MCF 10A (cell line): ENCODE measurements at regions not wholly inside any gene's neighbourhood (a gene's known extent, or its start where the extent isn't known, plus 50 kb on each side); places are given as distances from the start of the nearest gene placed in this dataset.
"Not testable (repeated sequence)": the region's sequence is repeated elsewhere in the genome, so short reads cannot be mapped to it uniquely, and the experiment has no call there.

Experiments
- BruUV-seq: library from RNA; stranded (reverse); fragments of 400-500 nt; replicated peaks from 2 replicates; lab custom pipeline; 2021; lab: Mats Ljungman, UMichigan
- CTCF ChIA-PET: fragments of 300-600 bp; sonication (Branson Sonifier 250); formaldehyde crosslinking; extraction: SDS; loops from one replicate; lab custom pipeline; 2021; ENCODE audit warnings: antibody characterized with exemption, inconsistent platforms; lab: Yijun Ruan, JAX
- POLR2A ChIA-PET: fragments of 300-600, 350-650 bp; sonication (Branson Sonifier 250); formaldehyde crosslinking; extraction: SDS; loops from one replicate; lab custom pipeline; 2020; ENCODE audit warnings: antibody characterized with exemption, inconsistent platforms; lab: Yijun Ruan, JAX
- DNase-seq: peaks from one replicate; pipeline ENCODE4 v3.0.0-alpha.2; 2018; ENCODE audit not compliant: unreplicated experiment
- H3K27ac Mint-ChIP-seq: one replicate; pipeline ENCODE4 v1.8.0; 2022; ENCODE audit warnings: mild to moderate bottlenecking, low read depth, mixed read lengths; ENCODE audit not compliant: unreplicated experiment
- H3K27me3 Mint-ChIP-seq: one replicate; pipeline ENCODE4 v1.8.0; 2022; ENCODE audit warnings: mixed read lengths; ENCODE audit not compliant: insufficient read depth, unreplicated experiment
- H3K36me3 Mint-ChIP-seq: one replicate; pipeline ENCODE4 v1.8.0; 2022; ENCODE audit warnings: mild to moderate bottlenecking, moderate library complexity, mixed read lengths; ENCODE audit not compliant: insufficient read depth, unreplicated experiment
- H3K4me1 Mint-ChIP-seq: one replicate; pipeline ENCODE4 v1.8.0; 2022; ENCODE audit warnings: mixed read lengths; ENCODE audit not compliant: insufficient read depth, unreplicated experiment
- H3K4me3 Mint-ChIP-seq: one replicate; pipeline ENCODE4 v1.8.0; 2022; ENCODE audit warnings: mild to moderate bottlenecking, moderate library complexity, mixed read lengths; ENCODE audit not compliant: unreplicated experiment
- H3K9me3 Mint-ChIP-seq: one replicate; pipeline ENCODE4 v1.8.0; 2022; ENCODE audit warnings: mixed read lengths; ENCODE audit not compliant: unreplicated experiment
- intact Hi-C: fragments of 100-400 bp; cut with micrococcal nuclease; formaldehyde crosslinking; loops from 2 replicates; pipeline ENCODE4 v1.14.1; 2022
- TF ChIP-seq, protein P1 (sequence below): fragments of 200-600 bp; IDR thresholded peaks from one replicate; pipeline ENCODE4 v1.8.0; 2022; ENCODE audit warnings: antibody characterized with exemption, mild to moderate bottlenecking; ENCODE audit not compliant: unreplicated experiment

- Mint-ChIP-seq H3K27ac (no peak overlapping the region), H3K36me3 (no peaks in the 10 kb centered on the region), H3K27me3 (no peaks in the 10 kb centered on the region), H3K4me1 (no peaks in the 10 kb centered on the region), H3K4me3 (no peak overlapping the region), H3K9me3 (peaks cover 45% of the 10 kb centered on the region)
- ChIA-PET CTCF (no interaction called here), POLR2A (no interaction called here)
- DNase-seq: no peak
- intact Hi-C loops: no loop called here
- TF ChIP-seq, protein P1, sequence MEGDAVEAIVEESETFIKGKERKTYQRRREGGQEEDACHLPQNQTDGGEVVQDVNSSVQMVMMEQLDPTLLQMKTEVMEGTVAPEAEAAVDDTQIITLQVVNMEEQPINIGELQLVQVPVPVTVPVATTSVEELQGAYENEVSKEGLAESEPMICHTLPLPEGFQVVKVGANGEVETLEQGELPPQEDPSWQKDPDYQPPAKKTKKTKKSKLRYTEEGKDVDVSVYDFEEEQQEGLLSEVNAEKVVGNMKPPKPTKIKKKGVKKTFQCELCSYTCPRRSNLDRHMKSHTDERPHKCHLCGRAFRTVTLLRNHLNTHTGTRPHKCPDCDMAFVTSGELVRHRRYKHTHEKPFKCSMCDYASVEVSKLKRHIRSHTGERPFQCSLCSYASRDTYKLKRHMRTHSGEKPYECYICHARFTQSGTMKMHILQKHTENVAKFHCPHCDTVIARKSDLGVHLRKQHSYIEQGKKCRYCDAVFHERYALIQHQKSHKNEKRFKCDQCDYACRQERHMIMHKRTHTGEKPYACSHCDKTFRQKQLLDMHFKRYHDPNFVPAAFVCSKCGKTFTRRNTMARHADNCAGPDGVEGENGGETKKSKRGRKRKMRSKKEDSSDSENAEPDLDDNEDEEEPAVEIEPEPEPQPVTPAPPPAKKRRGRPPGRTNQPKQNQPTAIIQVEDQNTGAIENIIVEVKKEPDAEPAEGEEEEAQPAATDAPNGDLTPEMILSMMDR: no peak
- no TSS peak for BruUV-seq
Observed at GRCh38 chr16:34743115-34743514, 1283.7 kb downstream of the TP53TG3F start.

- Mint-ChIP-seq H3K9me3 (peaks cover 80% of the 10 kb centered on the region), H3K4me1 (no peaks in the 10 kb centered on the region), H3K27ac (no peak overlapping the region), H3K4me3 (no peak overlapping the region), H3K27me3 (no peaks in the 10 kb centered on the region), H3K36me3 (peaks cover 6% of the 10 kb centered on the region)
- POLR2A ChIA-PET: no interaction called here
- no TSS peak for BruUV-seq
- TF ChIP-seq, protein P1: no peak
- DNase-seq: no peak
- CTCF ChIA-PET: no interaction called here
- intact Hi-C loops: no loop called here
Observed at GRCh38 chr16:34758835-34759234, 1299.4 kb downstream of the TP53TG3F start.

GRCh38 chr16:34791835-34792234 is 1332.4 kb downstream of the TP53TG3F start:
- intact Hi-C loops, H3K27me3 Mint-ChIP-seq, H3K4me3 Mint-ChIP-seq, H3K4me1 Mint-ChIP-seq, CTCF ChIA-PET, DNase-seq, BruUV-seq, POLR2A ChIA-PET, H3K36me3 Mint-ChIP-seq, H3K27ac Mint-ChIP-seq: not testable (repeated sequence)
- H3K9me3 Mint-ChIP-seq: peaks cover 30% of the 10 kb centered on the region

DNA sequence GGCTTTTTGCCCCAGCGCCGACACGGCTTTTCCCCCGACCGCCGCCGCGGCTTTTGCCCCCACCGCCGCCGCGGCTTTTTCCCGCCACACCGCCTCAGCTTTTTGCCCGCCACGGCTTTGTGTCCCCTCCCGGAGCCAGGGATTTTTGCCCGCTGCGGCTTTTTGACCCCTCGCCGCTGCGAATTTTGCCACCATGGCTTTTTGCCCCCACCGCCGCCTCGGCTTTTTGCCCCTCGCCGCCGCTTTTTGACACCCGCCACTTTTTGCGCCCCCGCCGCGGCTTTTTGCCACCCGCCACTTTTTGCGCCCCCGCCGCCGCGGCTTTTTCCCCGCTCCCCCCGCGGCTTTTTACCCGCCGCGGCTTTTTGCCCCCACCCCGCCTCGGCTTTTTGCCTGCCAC is 1342.5 kb downstream of the TP53TG3F start:
- no peak for DNase-seq
- TF ChIP-seq, protein P1: no peak
- no peaks in the 10 kb centered on the region for H3K4me1 Mint-ChIP-seq
- H3K27ac Mint-ChIP-seq: no peak overlapping the region
- H3K4me3 Mint-ChIP-seq: no peak overlapping the region
- no peaks in the 10 kb centered on the region for H3K27me3 Mint-ChIP-seq
- CTCF ChIA-PET: no interaction called here
- no peaks in the 10 kb centered on the region for H3K9me3 Mint-ChIP-seq
- intact Hi-C loops: no loop called here
- BruUV-seq: no TSS peak
- POLR2A ChIA-PET: no interaction called here
- no peaks in the 10 kb centered on the region for H3K36me3 Mint-ChIP-seq

DNA sequence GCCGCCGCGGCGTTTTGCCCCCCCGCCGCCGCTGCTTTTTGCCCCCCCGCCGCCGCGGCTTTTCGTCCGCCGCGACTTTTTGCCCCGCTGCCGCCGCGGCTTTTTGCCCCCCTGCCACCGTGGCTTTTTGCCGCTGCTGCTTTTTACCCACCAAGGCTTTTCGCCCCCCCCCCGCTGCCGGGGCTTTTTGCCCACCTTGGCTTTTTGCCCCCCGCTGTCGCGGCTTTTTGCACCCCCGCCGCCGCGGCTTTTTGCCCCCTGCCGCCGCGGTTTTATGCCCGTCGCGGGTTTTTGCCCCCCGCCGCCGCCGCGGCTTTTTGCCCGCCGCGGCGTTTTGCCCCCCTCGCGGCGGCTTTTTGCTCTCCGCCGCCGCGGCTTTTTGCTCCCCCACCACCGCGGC is 1343.0 kb downstream of the TP53TG3F start:
- POLR2A ChIA-PET: no interaction called here
- TF ChIP-seq, protein P1: no peak
- no TSS peak for BruUV-seq
- CTCF ChIA-PET: no interaction called here
- DNase-seq: no peak
- Mint-ChIP-seq H3K4me1 (no peaks in the 10 kb centered on the region), H3K27me3 (no peaks in the 10 kb centered on the region), H3K27ac (no peak overlapping the region), H3K9me3 (no peaks in the 10 kb centered on the region), H3K36me3 (no peaks in the 10 kb centered on the region), H3K4me3 (no peak overlapping the region)
- intact Hi-C loops: no loop called here
